Gastrocnemius medialis (tissue), 4 donors: ENCODE measurements at regions not wholly inside any gene's neighbourhood (a gene's known extent, or its start where the extent isn't known, plus 50 kb on each side); places are given as distances from the start of the nearest gene placed in this dataset.

Experiments used
- ATAC-seq, 2 donors: fragments of 150-250 bp; one replicate each; pipeline ENCODE4 v1.9.1; 2016
- DNase-seq, 2 donors: peaks; one replicate each; pipeline ENCODE4 v3.0.0-alpha.2; 2019
- H3K27ac ChIP-seq, 4 donors: fragments of 200-600 bp; sonication (generic); 1 replicate in 1 of 4; 2 replicates in 3 of 4; pipeline ENCODE4 v1.5.1; 2016 to 2018; ENCODE audit warnings: mild to moderate bottlenecking in 2 of 4, moderate library complexity in 1 of 4
- H3K27me3 ChIP-seq, 3 donors: fragments of 200-600 bp; sonication (generic) in 2 of 3; 1 replicate in 1 of 3; 2 replicates in 2 of 3; pipeline versions ENCODE4 v1.5.1 to v1.6.0; 2016 to 2019; ENCODE audit warnings: mild to moderate bottlenecking in 1 of 3, moderate library complexity in 1 of 3
- H3K36me3 ChIP-seq, 2 donors: fragments of 200-600 bp; sonication (generic) in 1 of 2; one replicate each; pipeline ENCODE4 v1.5.1; 2017 to 2018
- H3K4me1 ChIP-seq, 2 donors: fragments of 200-600 bp; sonication (generic) in 1 of 2; one replicate each; pipeline ENCODE4 v1.5.1; 2016 to 2017; ENCODE audit warnings: mild to moderate bottlenecking in 2 of 2
- H3K4me3 ChIP-seq, 4 donors: fragments of 200-600 bp; sonication (generic) in 3 of 4; 1 replicate in 1 of 4; 2 replicates in 3 of 4; pipeline ENCODE4 v1.5.1; 2016 to 2019; ENCODE audit warnings: mild to moderate bottlenecking in 2 of 4
- H3K9me3 ChIP-seq, 3 donors: fragments of 200-600 bp; sonication (generic) in 2 of 3; 1 replicate in 1 of 3; 2 replicates in 2 of 3; pipeline ENCODE4 v1.5.1; 2016 to 2019
- POLR2A ChIP-seq, 2 donors: fragments of 450-650 bp; IDR thresholded peaks; one replicate each; pipeline ENCODE4 v1.6.1; 2017; ENCODE audit warnings: antibody characterized with exemption in 2 of 2, mild to moderate bottlenecking in 2 of 2, moderate library complexity in 2 of 2
- in situ Hi-C, 4 donors: fragments of 200-750 bp; cut with MboI; loops; one replicate each; pipeline versions ENCODE4 v1.15.0 to v1.8.0; 2017; ENCODE audit warnings: low sequenced_read_pairs in 4 of 4
- intact Hi-C: fragments of 100-400 bp; cut with DNase I; formaldehyde crosslinking; loops from one replicate; pipeline ENCODE4 v1.15.1; 2023; ENCODE audit warnings: low total_unique reads
- TF ChIP-seq, protein P1 (sequence below), 5 experiments: fragments of 450-650 bp in 3 of 5; fragments of 200-600 bp in 2 of 5; sonication (generic) in 2 of 5; IDR thresholded peaks in 4 of 5; conservative IDR thresholded peaks in 1 of 5; 1 replicate in 4 of 5; 2 replicates in 1 of 5; pipeline ENCODE4 v1.5.1; 2016 to 2019; ENCODE audit warnings: antibody characterized with exemption in 5 of 5, mild to moderate bottlenecking in 3 of 5, moderate library complexity in 3 of 5

DNA sequence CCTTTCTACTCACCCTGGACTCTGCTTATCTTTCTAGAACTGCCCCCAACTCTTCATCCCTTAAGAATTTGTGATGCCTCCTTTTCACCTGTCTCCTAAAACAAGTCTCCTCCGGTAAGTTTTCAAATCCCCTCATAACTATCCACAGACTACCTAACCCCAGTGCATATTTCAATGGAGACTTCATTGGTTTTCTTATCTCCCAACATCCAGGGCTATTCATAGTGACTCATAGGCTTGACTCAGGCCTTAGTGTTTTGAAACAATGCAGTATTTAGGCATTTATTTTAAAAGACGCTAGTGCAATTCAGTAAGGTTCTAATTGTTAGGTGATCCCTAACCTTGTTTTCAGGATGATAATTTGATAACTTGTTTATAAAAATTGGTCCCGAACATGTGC is 399.2 kb downstream of the CPS1 start:
- H3K4me3 ChIP-seq: no peak overlapping the region
- no peak for TF ChIP-seq POLR2A (IDR thresholded peaks at IDR 0.05)
- TF ChIP-seq, protein P1, sequence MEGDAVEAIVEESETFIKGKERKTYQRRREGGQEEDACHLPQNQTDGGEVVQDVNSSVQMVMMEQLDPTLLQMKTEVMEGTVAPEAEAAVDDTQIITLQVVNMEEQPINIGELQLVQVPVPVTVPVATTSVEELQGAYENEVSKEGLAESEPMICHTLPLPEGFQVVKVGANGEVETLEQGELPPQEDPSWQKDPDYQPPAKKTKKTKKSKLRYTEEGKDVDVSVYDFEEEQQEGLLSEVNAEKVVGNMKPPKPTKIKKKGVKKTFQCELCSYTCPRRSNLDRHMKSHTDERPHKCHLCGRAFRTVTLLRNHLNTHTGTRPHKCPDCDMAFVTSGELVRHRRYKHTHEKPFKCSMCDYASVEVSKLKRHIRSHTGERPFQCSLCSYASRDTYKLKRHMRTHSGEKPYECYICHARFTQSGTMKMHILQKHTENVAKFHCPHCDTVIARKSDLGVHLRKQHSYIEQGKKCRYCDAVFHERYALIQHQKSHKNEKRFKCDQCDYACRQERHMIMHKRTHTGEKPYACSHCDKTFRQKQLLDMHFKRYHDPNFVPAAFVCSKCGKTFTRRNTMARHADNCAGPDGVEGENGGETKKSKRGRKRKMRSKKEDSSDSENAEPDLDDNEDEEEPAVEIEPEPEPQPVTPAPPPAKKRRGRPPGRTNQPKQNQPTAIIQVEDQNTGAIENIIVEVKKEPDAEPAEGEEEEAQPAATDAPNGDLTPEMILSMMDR (IDR thresholded peaks at IDR 0.05 in 4 of 5, conservative IDR thresholded peaks at IDR 0.05 in 1 of 5): no peak
- H3K9me3 ChIP-seq: no peaks in the 10 kb centered on the region
- no peaks in the 10 kb centered on the region for H3K4me1 ChIP-seq
- no peaks in the 10 kb centered on the region for H3K27me3 ChIP-seq
- intact Hi-C loops: no loop called here
- in situ Hi-C loops: no loop called here
- DNase-seq (no peak), ATAC-seq (no peak)
- no peak overlapping the region for H3K27ac ChIP-seq
- no peaks in the 10 kb centered on the region for H3K36me3 ChIP-seq

DNA sequence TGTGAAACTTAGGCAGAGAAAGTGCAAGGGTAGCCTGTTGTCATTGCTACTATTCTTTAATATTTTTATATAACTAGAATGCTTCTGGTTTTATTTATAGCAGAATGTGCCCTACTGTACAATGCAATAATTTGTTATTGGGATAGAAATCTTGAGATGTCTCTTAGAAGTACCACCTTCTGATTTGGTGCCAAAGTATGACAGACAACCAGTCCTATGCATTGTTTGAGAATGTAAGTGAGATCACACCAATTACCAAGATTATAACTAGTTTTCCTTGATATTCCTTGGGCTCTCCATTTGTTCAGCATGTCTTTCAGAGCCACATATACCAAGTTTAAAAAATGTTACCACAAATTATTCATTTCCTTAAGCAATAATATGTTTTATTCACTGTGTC is 399.7 kb downstream of the CPS1 start:
- intact Hi-C loops: no loop called here
- DNase-seq: no peak
- no peaks in the 10 kb centered on the region for H3K36me3 ChIP-seq
- no peak overlapping the region for H3K4me3 ChIP-seq
- H3K27ac ChIP-seq: no peak overlapping the region
- no peaks in the 10 kb centered on the region for H3K27me3 ChIP-seq
- ATAC-seq: no peak
- no peaks in the 10 kb centered on the region for H3K4me1 ChIP-seq
- no peaks in the 10 kb centered on the region for H3K9me3 ChIP-seq
- in situ Hi-C loops: no loop called here
- TF ChIP-seq, protein P1 (IDR thresholded peaks at IDR 0.05 in 4 of 5, conservative IDR thresholded peaks at IDR 0.05 in 1 of 5): no peak
- no peak for TF ChIP-seq POLR2A (IDR thresholded peaks at IDR 0.05)

DNA sequence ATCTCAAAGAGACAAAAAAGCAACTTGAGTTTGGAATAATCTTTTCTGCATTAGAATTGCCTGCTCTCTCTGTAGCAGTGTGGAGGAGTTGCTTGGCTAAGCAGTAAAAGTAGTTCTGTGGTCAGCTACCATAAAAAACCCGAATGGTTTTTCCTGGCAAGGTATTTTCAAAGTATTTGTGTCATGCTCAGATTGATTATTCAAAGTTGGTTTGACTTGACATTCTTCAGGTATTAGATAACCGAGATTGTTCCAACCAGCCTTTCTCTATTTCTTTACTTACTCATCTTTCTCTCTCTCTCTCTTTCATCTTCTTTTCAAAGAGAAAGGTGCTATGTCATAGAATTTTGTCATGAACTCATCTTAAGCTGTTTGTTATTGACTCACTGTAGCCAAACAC is 404.9 kb downstream of the CPS1 start:
- H3K4me3 ChIP-seq: no peak overlapping the region
- no peak overlapping the region for H3K27ac ChIP-seq
- intact Hi-C loops (no loop called here), in situ Hi-C loops (no loop called here)
- no peaks in the 10 kb centered on the region for H3K36me3 ChIP-seq
- H3K4me1 ChIP-seq: no peaks in the 10 kb centered on the region
- DNase-seq (no peak), ATAC-seq (no peak)
- no peaks in the 10 kb centered on the region for H3K9me3 ChIP-seq
- H3K27me3 ChIP-seq: no peaks in the 10 kb centered on the region
- TF ChIP-seq, protein P1 (IDR thresholded peaks at IDR 0.05 in 4 of 5, conservative IDR thresholded peaks at IDR 0.05 in 1 of 5): no peak
- no peak for TF ChIP-seq POLR2A (IDR thresholded peaks at IDR 0.05)

DNA sequence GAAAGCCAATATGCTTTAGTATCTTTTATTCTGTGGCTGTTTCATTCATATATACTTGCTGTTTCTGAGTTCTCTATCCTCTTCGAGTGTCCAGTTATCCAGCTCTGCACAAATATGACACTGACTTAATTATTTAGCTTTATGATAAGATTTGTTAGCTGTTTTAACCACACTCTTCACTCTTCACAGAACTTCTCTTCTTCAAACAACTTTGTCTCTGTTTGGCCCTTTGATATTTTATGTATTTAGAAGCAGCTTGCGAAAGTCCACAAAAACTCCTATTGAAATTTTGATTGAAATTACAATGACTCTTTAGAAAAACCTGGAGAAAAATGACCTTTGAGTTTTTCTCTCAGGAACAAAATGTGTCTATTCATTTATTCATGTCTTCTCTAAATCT is 407.0 kb downstream of the CPS1 start:
- Histone ChIP-seq H3K36me3 (no peaks in the 10 kb centered on the region), H3K4me1 (no peaks in the 10 kb centered on the region), H3K9me3 (no peaks in the 10 kb centered on the region), H3K4me3 (no peak overlapping the region), H3K27me3 (no peaks in the 10 kb centered on the region), H3K27ac (no peak overlapping the region)
- DNase-seq: no peak
- ATAC-seq: no peak
- in situ Hi-C loops (no loop called here), intact Hi-C loops (no loop called here)
- no peak for TF ChIP-seq POLR2A (IDR thresholded peaks at IDR 0.05)
- TF ChIP-seq, protein P1 (IDR thresholded peaks at IDR 0.05 in 4 of 5, conservative IDR thresholded peaks at IDR 0.05 in 1 of 5): no peak

DNA sequence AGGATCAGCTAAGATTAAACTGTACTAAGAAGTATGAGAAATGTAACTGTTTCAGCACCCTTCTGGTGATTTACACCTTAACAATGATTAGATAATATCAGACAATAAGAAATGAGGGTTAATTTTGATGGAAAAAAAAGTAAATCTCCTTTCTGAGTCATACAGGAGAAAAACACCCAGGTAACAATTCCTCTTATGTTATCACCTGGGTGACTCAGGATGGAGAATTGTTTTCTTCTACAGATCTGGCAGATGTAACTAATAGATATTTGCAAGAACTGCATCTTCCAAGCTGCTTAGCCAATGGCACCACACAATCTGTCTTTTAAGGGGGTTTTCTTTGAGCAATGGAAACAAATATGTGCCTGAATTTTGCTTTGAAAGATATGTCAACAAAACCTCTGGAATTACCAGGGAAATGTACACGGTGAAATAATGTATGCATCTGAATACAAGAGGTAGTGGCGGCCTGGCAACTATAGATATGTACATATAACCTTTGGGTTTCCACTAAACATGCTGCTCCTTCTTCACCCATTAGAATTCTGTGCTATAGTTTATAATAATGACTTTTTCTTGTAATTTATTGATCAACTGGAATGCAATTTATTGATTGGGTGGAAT is 407.9 kb downstream of the CPS1 start:
- in situ Hi-C loops (no loop called here), intact Hi-C loops (no loop called here)
- H3K27ac ChIP-seq: no peak overlapping the region
- DNase-seq (no peak), ATAC-seq (no peak)
- no peaks in the 10 kb centered on the region for H3K4me1 ChIP-seq
- H3K4me3 ChIP-seq: no peak overlapping the region
- TF ChIP-seq, protein P1 (IDR thresholded peaks at IDR 0.05 in 4 of 5, conservative IDR thresholded peaks at IDR 0.05 in 1 of 5): no peak
- TF ChIP-seq POLR2A (IDR thresholded peaks at IDR 0.05): no peak
- H3K27me3 ChIP-seq: no peaks in the 10 kb centered on the region
- H3K9me3 ChIP-seq: no peaks in the 10 kb centered on the region
- H3K36me3 ChIP-seq: no peaks in the 10 kb centered on the region
